ENCODE measurements at regions not wholly inside any gene's neighbourhood (a gene's known extent, or its start where the extent isn't known, plus 50 kb on each side); places are given as distances from the start of the nearest gene placed in this dataset.

DNA sequence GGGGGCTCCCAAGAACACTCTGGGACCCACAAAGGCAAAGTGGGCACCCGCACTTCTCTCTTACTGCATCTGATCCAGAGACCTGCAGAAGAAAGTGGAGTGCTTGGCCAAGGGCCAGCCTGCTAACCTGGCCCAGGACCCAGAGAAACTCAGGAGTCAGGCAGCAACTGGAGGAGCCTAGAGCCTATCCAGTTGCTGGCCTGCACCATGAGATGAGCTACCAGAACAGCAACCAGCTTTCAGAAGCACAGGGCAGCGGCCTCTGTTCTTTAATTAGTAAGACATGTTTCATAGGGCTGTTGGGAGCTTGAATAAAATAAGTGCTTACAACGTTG is 298.3 kb downstream of the GADD45G start:
- H2BK12ac ChIP-seq (ENCODE audit: low read depth, low read length): no peak overlapping the region
- H3K27ac ChIP-seq (ENCODE audit: low read depth, low read length): no peak overlapping the region
- 93% methylated on average over 3 of the region's 3 CpGs; no CpG with 5 or more reads in 1 of the 2 experiments for WGBS, 2 experiments (ENCODE audit: extremely low coverage in 1 of 2, insufficient coverage in 1 of 2, insufficient read length in 1 of 2, insufficient replicate concordance in 2 of 2, low coverage in 1 of 2, low lambda C conversion rate in 2 of 2, missing lambda C conversion rate in 1 of 2)
- no peak overlapping the region for H3K23ac ChIP-seq (ENCODE audit: insufficient read length)
- POLR2A ChIA-PET (ENCODE audit: partially characterized antibody): no interaction called here
- no peaks in the 10 kb centered on the region for H3K27me3 ChIP-seq (replicated peaks in 1 of 4; ENCODE audit: control insufficient read depth in 3 of 4, extremely low read depth in 1 of 4, insufficient read depth in 3 of 4, low read length in 3 of 4)
- H3K23me2 ChIP-seq (ENCODE audit: low read depth, low read length): no peaks in the 10 kb centered on the region; the same call in 1 of the 2 replicates
- H3K18ac ChIP-seq (ENCODE audit: extremely low read depth, low read length): no peak overlapping the region
- no peaks in the 10 kb centered on the region for H3K79me1 ChIP-seq (ENCODE audit: low read depth, low read length)
- H3K9me3 ChIP-seq (ENCODE audit: insufficient read depth in 2 of 2, low read depth in 1 of 2, low read length in 1 of 2): no peaks in the 10 kb centered on the region
- peaks cover 0 to 5% (median 3%) of the 10 kb centered on the region in 4 experiments; a peak in 3 of 7 replicates for H3K4me1 ChIP-seq (replicated peaks in 1 of 4; ENCODE audit: control insufficient read depth in 3 of 4, insufficient read depth in 4 of 4, low read length in 3 of 4)
- H3K9ac ChIP-seq (replicated peaks in 1 of 4; ENCODE audit: extremely low read depth in 1 of 4, low read depth in 3 of 4, low read length in 3 of 4): no peak overlapping the region
- no peak overlapping the region for H2BK5ac ChIP-seq (ENCODE audit: low read depth, low read length)
- H4K91ac ChIP-seq (replicated peaks; ENCODE audit: insufficient read length, low read length): no peak overlapping the region
- H2BK20ac ChIP-seq (ENCODE audit: low read length): no peak overlapping the region
- no peaks in the 10 kb centered on the region for H3K79me2 ChIP-seq (ENCODE audit: control insufficient read depth in 1 of 2, insufficient read depth in 2 of 2, low read length in 2 of 2)
- no peak overlapping the region for H3K4ac ChIP-seq (replicated peaks; ENCODE audit: insufficient read length, low read depth, low read length)
- H4K5ac ChIP-seq (ENCODE audit: insufficient read length, low read depth, low read length): no peak overlapping the region
- H3K56ac ChIP-seq (replicated peaks; ENCODE audit: insufficient read length, low read depth, low read length): no peak overlapping the region
- no peak overlapping the region for H3K4me3 ChIP-seq (ENCODE audit: extremely low read depth in 1 of 4, insufficient read depth in 2 of 4, low read depth in 3 of 4, low read length in 4 of 4)
- CTCF ChIA-PET (ENCODE audit: partially characterized antibody): no interaction called here
- DNase-seq (ENCODE audit: low read depth in 1 of 2, low spot score in 2 of 2): no peak
- 0 out of 2 replicates have a peak overlapping the region, but pooled peaks have one; percentile 35 for H4K8ac ChIP-seq (ENCODE audit: extremely low read depth, insufficient read depth, low read length)
- H3K36me3 ChIP-seq (ENCODE audit: control insufficient read depth in 2 of 4, insufficient read depth in 4 of 4, low read length in 3 of 4): no peaks in the 10 kb centered on the region
- H2AK5ac ChIP-seq (ENCODE audit: low read depth, low read length): no peak overlapping the region
- H2AFZ ChIP-seq (ENCODE audit: low read length): no peak overlapping the region
- no peak overlapping the region for H2BK15ac ChIP-seq (ENCODE audit: low read length)
- FAIRE-seq: no peak
- H3K4me2 ChIP-seq (ENCODE audit: insufficient read depth in 1 of 2, low read depth in 2 of 2, low read length in 2 of 2): no peak overlapping the region
- H2BK120ac ChIP-seq (replicated peaks; ENCODE audit: low read depth, low read length): no peak overlapping the region
- no peak overlapping the region for H3K14ac ChIP-seq (ENCODE audit: insufficient read length)
- H4K20me1 ChIP-seq (replicated peaks in 1 of 2; ENCODE audit: control insufficient read depth in 1 of 2, insufficient read depth in 2 of 2, low read length in 2 of 2): no peaks in the 10 kb centered on the region
- TF ChIP-seq KDM5A (IDR thresholded peaks at IDR 0.05; ENCODE audit: low read length) (no peak), GABPA (IDR thresholded peaks at IDR 0.05; ENCODE audit: borderline replicate concordance, insufficient read depth, low read length) (no peak), MAFK (IDR thresholded peaks at IDR 0.05; ENCODE audit: low read depth, low read length) (no peak), CREB1 (IDR thresholded peaks at IDR 0.05) (no peak), NANOG (IDR thresholded peaks at IDR 0.05; ENCODE audit: insufficient read depth, low read depth, low read length, poor library complexity, severe bottlenecking) (no peak), RAD21 (IDR thresholded peaks at IDR 0.05 in 1 of 2, conservative IDR thresholded peaks at IDR 0.05 in 1 of 2; ENCODE audit: low read depth in 2 of 2, low read length in 2 of 2) (no peak), SP2 (IDR thresholded peaks at IDR 0.05; ENCODE audit: low read length) (no peak), CTBP2 (IDR thresholded peaks at IDR 0.05; ENCODE audit: borderline replicate concordance, insufficient read depth, insufficient read length, low read length) (no peak), TAF1 (IDR thresholded peaks at IDR 0.05; ENCODE audit: low read depth, low read length) (no peak), CHD1 (IDR thresholded peaks at IDR 0.05; ENCODE audit: low read depth, low read length) (no peak), SRF (IDR thresholded peaks at IDR 0.05; ENCODE audit: low read depth, low read length) (no peak), NRF1 (IDR thresholded peaks at IDR 0.05; ENCODE audit: low read depth, low read length) (no peak)
- TF ChIP-seq, protein P1, sequence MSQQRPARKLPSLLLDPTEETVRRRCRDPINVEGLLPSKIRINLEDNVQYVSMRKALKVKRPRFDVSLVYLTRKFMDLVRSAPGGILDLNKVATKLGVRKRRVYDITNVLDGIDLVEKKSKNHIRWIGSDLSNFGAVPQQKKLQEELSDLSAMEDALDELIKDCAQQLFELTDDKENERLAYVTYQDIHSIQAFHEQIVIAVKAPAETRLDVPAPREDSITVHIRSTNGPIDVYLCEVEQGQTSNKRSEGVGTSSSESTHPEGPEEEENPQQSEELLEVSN (IDR thresholded peaks at IDR 0.05): no peak
- TF ChIP-seq, protein P2, sequence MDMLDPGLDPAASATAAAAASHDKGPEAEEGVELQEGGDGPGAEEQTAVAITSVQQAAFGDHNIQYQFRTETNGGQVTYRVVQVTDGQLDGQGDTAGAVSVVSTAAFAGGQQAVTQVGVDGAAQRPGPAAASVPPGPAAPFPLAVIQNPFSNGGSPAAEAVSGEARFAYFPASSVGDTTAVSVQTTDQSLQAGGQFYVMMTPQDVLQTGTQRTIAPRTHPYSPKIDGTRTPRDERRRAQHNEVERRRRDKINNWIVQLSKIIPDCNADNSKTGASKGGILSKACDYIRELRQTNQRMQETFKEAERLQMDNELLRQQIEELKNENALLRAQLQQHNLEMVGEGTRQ (IDR thresholded peaks at IDR 0.05; ENCODE audit: low read length): no peak

Data from H1 (cell line).